ENCODE measurements at regions not wholly inside any gene's neighbourhood (a gene's known extent, or its start where the extent isn't known, plus 50 kb on each side); places are given as distances from the start of the nearest gene placed in this dataset.

DNA sequence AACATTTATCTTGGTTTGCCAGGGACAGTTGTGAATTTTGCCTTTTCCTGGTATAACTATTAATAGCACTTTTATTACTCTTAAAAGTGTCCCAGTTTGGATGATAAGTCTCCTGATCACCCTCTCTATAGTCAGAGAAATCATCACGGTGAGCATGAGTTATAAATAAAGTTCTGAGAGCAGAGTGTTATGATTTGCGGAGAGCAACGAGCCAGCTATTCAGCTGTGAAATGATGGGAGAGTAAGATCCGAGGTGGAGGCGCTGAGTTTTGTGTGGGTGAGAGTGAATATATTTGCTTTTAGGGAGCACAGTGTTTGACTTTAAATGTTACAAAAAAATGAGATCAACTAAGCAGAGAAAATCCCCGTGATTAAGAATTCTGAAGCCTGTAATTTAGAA, 179.6 kb downstream of the DSC3 start:
- TF ChIP-seq, protein P1, sequence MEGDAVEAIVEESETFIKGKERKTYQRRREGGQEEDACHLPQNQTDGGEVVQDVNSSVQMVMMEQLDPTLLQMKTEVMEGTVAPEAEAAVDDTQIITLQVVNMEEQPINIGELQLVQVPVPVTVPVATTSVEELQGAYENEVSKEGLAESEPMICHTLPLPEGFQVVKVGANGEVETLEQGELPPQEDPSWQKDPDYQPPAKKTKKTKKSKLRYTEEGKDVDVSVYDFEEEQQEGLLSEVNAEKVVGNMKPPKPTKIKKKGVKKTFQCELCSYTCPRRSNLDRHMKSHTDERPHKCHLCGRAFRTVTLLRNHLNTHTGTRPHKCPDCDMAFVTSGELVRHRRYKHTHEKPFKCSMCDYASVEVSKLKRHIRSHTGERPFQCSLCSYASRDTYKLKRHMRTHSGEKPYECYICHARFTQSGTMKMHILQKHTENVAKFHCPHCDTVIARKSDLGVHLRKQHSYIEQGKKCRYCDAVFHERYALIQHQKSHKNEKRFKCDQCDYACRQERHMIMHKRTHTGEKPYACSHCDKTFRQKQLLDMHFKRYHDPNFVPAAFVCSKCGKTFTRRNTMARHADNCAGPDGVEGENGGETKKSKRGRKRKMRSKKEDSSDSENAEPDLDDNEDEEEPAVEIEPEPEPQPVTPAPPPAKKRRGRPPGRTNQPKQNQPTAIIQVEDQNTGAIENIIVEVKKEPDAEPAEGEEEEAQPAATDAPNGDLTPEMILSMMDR (conservative IDR thresholded peaks at IDR 0.05; ENCODE audit: low read length): no peak
- TF ChIP-seq EZH2phosphoT487 (IDR thresholded peaks at IDR 0.05; ENCODE audit: borderline replicate concordance): no peak
